H9 (cell line): ENCODE measurements at regions not wholly inside any gene's neighbourhood (a gene's known extent, or its start where the extent isn't known, plus 50 kb on each side); places are given as distances from the start of the nearest gene placed in this dataset.

Source experiments
- DNase-seq: peaks from one replicate; pipeline ENCODE4 v3.0.0-alpha.2; 2017
- H2AFZ ChIP-seq: one replicate; pipeline ENCODE4 v1.6.1; 2013; ENCODE audit warnings: mild to moderate bottlenecking, low read length, control low read depth, moderate library complexity
- H2AK5ac ChIP-seq: 2 replicates; pipeline ENCODE4 v1.6.1; 2013; ENCODE audit warnings: low read length, control low read depth, mixed read lengths; ENCODE audit not compliant: insufficient read length
- H2BK120ac ChIP-seq: one replicate; pipeline ENCODE4 v1.6.1; 2013; ENCODE audit warnings: low read depth, mild to moderate bottlenecking, low read length, control low read depth, inconsistent platforms; ENCODE audit not compliant: poor library complexity, severe bottlenecking
- H2BK12ac ChIP-seq: 2 replicates; pipeline ENCODE4 v1.6.1; 2013; ENCODE audit warnings: low read length, control low read depth, mixed read lengths, low read depth; ENCODE audit not compliant: insufficient read length
- H2BK15ac ChIP-seq: 2 replicates; pipeline ENCODE4 v1.6.1; 2013; ENCODE audit warnings: low read depth, low read length, control low read depth
- H2BK20ac ChIP-seq: one replicate; pipeline ENCODE4 v1.6.1; 2013; ENCODE audit warnings: low read depth, mild to moderate bottlenecking, low read length, control low read depth, inconsistent platforms; ENCODE audit not compliant: poor library complexity, severe bottlenecking
- H2BK5ac ChIP-seq: 2 replicates; pipeline ENCODE4 v1.6.1; 2013; ENCODE audit warnings: low read length, control low read depth, mixed read lengths; ENCODE audit not compliant: insufficient read length
- H3K14ac ChIP-seq: 2 replicates; pipeline ENCODE4 v1.6.1; 2013; ENCODE audit warnings: low read length, control low read depth; ENCODE audit not compliant: insufficient read depth
- H3K18ac ChIP-seq: 2 replicates; pipeline ENCODE4 v1.6.1; 2013; ENCODE audit warnings: low read depth, mild to moderate bottlenecking, mixed read lengths, low read length, control low read depth; ENCODE audit not compliant: insufficient read length
- H3K23ac ChIP-seq: 2 replicates; pipeline ENCODE4 v1.6.1; 2013; ENCODE audit warnings: low read length, control low read depth, mixed read lengths, low read depth; ENCODE audit not compliant: insufficient read length
- H3K23me2 ChIP-seq: 2 replicates; pipeline ENCODE4 v1.6.1; 2013; ENCODE audit warnings: low read depth, mild to moderate bottlenecking, mixed read lengths, low read length, control low read depth; ENCODE audit not compliant: insufficient read length, poor library complexity, severe bottlenecking
- H3K27ac ChIP-seq: 2 replicates; pipeline ENCODE4 v1.5.1; 2013; ENCODE audit warnings: low read length, control low read depth, mixed read lengths, low read depth; ENCODE audit not compliant: insufficient read length
- H3K27me3 ChIP-seq: 2 replicates; pipeline ENCODE4 v1.6.1; 2013; ENCODE audit warnings: low read length, control low read depth, inconsistent platforms; ENCODE audit not compliant: insufficient read depth
- H3K4ac ChIP-seq: 2 replicates; pipeline ENCODE4 v1.6.1; 2013; ENCODE audit warnings: low read depth, mild to moderate bottlenecking, control low read depth, inconsistent platforms, low read length, moderate library complexity
- H3K4me1 ChIP-seq: 2 replicates; pipeline ENCODE4 v1.6.1; 2013; ENCODE audit warnings: low read length, control low read depth, inconsistent platforms; ENCODE audit not compliant: insufficient read depth
- H3K4me2 ChIP-seq: 2 replicates; pipeline ENCODE4 v1.6.1; 2013; ENCODE audit warnings: low read length, control low read depth, mixed read lengths; ENCODE audit not compliant: insufficient read length, insufficient read depth
- H3K56ac ChIP-seq: 2 replicates; pipeline ENCODE4 v1.6.1; 2013; ENCODE audit warnings: low read depth, mild to moderate bottlenecking, mixed read lengths, low read length, control low read depth; ENCODE audit not compliant: insufficient read length
- H3K79me1 ChIP-seq: 2 replicates; pipeline ENCODE4 v1.6.1; 2013; ENCODE audit warnings: low read depth, mild to moderate bottlenecking, moderate library complexity, low read length, control low read depth, inconsistent platforms; ENCODE audit not compliant: insufficient read depth, poor library complexity, severe bottlenecking
- H3K79me2 ChIP-seq: 2 replicates; pipeline ENCODE4 v1.6.1; 2013; ENCODE audit warnings: low read length, control low read depth, inconsistent platforms; ENCODE audit not compliant: insufficient read depth
- H3K9ac ChIP-seq: 2 replicates; pipeline ENCODE4 v1.6.1; 2013; ENCODE audit warnings: low read length, control low read depth, mixed read lengths; ENCODE audit not compliant: insufficient read length; ENCODE audit errors: extremely low read depth
- H3K9me3 ChIP-seq: one replicate; pipeline ENCODE4 v1.6.1; 2013; ENCODE audit warnings: low read depth, low read length, inconsistent platforms; ENCODE audit not compliant: control insufficient read depth
- H3T11ph ChIP-seq: one replicate; pipeline ENCODE4 v1.6.1; 2013; ENCODE audit warnings: mild to moderate bottlenecking, low read length, control low read depth, inconsistent platforms
- H4K20me1 ChIP-seq: one replicate; pipeline ENCODE4 v1.6.1; 2013; ENCODE audit not compliant: control insufficient read depth, insufficient read length, insufficient read depth
- H4K5ac ChIP-seq: 2 replicates; pipeline ENCODE4 v1.6.1; 2013; ENCODE audit warnings: low read depth, mild to moderate bottlenecking, mixed read lengths, low read length, control low read depth; ENCODE audit not compliant: insufficient read length
- H4K8ac ChIP-seq: replicated peaks from 2 replicates; pipeline ENCODE4 v1.6.1; 2013; ENCODE audit warnings: low read length, control low read depth, mixed read lengths, low read depth; ENCODE audit not compliant: insufficient read length
- H4K91ac ChIP-seq: 2 replicates; pipeline ENCODE4 v1.6.1; 2013; ENCODE audit warnings: low read depth, mild to moderate bottlenecking, moderate library complexity, mixed read lengths, low read length, control low read depth; ENCODE audit not compliant: insufficient read length
- H3K27ac Mint-ChIP-seq, 3 experiments: 2 replicates in 2 of 3; 3 replicates in 1 of 3; pipeline ENCODE4 v1.8.0; 2020 to 2021; ENCODE audit warnings: mixed read lengths in 3 of 3, mild to moderate bottlenecking in 1 of 3, moderate library complexity in 1 of 3
- H3K27me3 Mint-ChIP-seq: 2 replicates; pipeline ENCODE4 v1.8.0; 2021; ENCODE audit warnings: low read depth, mild to moderate bottlenecking, moderate library complexity, mixed read lengths
- H3K36me3 Mint-ChIP-seq, 3 experiments: 2 replicates in 2 of 3; 3 replicates in 1 of 3; pipeline ENCODE4 v1.8.0; 2020 to 2021; ENCODE audit warnings: low read depth in 3 of 3, mixed read lengths in 3 of 3; ENCODE audit not compliant: insufficient read depth in 1 of 3
- H3K4me1 Mint-ChIP-seq, 2 experiments: 2 replicates each; pipeline ENCODE4 v1.8.0; 2020; ENCODE audit warnings: mixed read lengths in 2 of 2
- H3K4me3 Mint-ChIP-seq, 2 experiments: 2 replicates in 1 of 2; 3 replicates in 1 of 2; pipeline ENCODE4 v1.8.0; 2020 to 2021; ENCODE audit warnings: mild to moderate bottlenecking in 2 of 2, mixed read lengths in 2 of 2, moderate library complexity in 1 of 2
- H3K9me3 Mint-ChIP-seq, 2 experiments: 2 replicates in 1 of 2; 3 replicates in 1 of 2; pipeline ENCODE4 v1.8.0; 2020; ENCODE audit warnings: mild to moderate bottlenecking in 2 of 2, mixed read lengths in 2 of 2, moderate library complexity in 1 of 2
- WGBS: extraction: QIAGEN DNeasy Blood & Tissue Kit; methylation state at CpG from one replicate; pipeline ENCODE4 v1.1.7; 2013; ENCODE audit warnings: missing lambda C conversion rate, low lambda C conversion rate, mixed read lengths; ENCODE audit not compliant: insufficient read length; ENCODE audit errors: extremely low coverage; 5-methylcytosine and 5-hydroxymethylcytosine counted together
- TF ChIP-seq, protein P1 (sequence below): fragments of 200-600 bp; sonication (generic); conservative IDR thresholded peaks from 3 replicates; pipeline ENCODE4 v1.8.0; 2021; ENCODE audit warnings: antibody characterized with exemption, mild to moderate bottlenecking

DNA sequence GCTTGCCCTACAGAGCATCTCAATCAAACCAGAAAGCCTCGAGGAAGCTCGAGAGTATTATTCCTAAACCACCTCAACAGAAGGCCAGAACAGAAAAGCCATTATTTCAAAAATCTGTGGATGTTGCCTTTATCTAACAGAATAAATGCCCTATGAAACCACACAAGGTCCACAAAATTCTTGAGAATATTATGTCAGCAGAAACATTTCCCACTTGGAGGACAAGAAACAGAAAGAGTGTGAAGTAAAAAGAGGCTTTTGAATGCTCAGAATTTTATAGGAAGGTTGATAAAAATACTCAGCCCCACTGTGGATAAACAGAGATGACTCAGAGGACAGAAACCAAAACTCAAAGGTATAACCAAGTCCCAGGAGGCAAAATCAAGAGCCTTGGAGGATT lies 146.4 kb upstream of the LRRC7 start:
- no peaks in the 10 kb centered on the region for H3K4me1 Mint-ChIP-seq

More for the DNA sequence above, 146.4 kb upstream of the LRRC7 start:
- no peaks in the 10 kb centered on the region for H3K9me3 ChIP-seq
- no peaks in the 10 kb centered on the region for H3K4me1 ChIP-seq
- no peak overlapping the region for H2BK5ac ChIP-seq
- DNase-seq, result no peak
- H4K5ac ChIP-seq, result no peak overlapping the region
- H4K8ac ChIP-seq, result no peak overlapping the region
- no peak overlapping the region for H3K18ac ChIP-seq
- Mint-ChIP-seq H3K9me3 (no peaks in the 10 kb centered on the region; a peak in 1 of 5 replicates), H3K27me3 (no peaks in the 10 kb centered on the region), H3K4me3 (no peak overlapping the region), H3K36me3 (no peaks in the 10 kb centered on the region), H3K27ac (no peak overlapping the region)
- TF ChIP-seq, protein P1, sequence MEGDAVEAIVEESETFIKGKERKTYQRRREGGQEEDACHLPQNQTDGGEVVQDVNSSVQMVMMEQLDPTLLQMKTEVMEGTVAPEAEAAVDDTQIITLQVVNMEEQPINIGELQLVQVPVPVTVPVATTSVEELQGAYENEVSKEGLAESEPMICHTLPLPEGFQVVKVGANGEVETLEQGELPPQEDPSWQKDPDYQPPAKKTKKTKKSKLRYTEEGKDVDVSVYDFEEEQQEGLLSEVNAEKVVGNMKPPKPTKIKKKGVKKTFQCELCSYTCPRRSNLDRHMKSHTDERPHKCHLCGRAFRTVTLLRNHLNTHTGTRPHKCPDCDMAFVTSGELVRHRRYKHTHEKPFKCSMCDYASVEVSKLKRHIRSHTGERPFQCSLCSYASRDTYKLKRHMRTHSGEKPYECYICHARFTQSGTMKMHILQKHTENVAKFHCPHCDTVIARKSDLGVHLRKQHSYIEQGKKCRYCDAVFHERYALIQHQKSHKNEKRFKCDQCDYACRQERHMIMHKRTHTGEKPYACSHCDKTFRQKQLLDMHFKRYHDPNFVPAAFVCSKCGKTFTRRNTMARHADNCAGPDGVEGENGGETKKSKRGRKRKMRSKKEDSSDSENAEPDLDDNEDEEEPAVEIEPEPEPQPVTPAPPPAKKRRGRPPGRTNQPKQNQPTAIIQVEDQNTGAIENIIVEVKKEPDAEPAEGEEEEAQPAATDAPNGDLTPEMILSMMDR, result no peak
- H3K23me2 ChIP-seq, result no peaks in the 10 kb centered on the region
- no peak overlapping the region for H3K4ac ChIP-seq
- no peak overlapping the region for H2BK12ac ChIP-seq
- no peak overlapping the region for H2BK120ac ChIP-seq
- H4K20me1 ChIP-seq, result no peaks in the 10 kb centered on the region
- no peak overlapping the region for H2BK20ac ChIP-seq
- no peak overlapping the region for H3K56ac ChIP-seq
- H3K79me2 ChIP-seq, result no peaks in the 10 kb centered on the region
- H3T11ph ChIP-seq, result no peak overlapping the region
- H3K9ac ChIP-seq, result no peak overlapping the region
- H3K27me3 ChIP-seq, result no peaks in the 10 kb centered on the region
- no peak overlapping the region for H3K23ac ChIP-seq
- no peak overlapping the region for H3K4me2 ChIP-seq
- no peak overlapping the region for H4K91ac ChIP-seq
- no peak overlapping the region for H2BK15ac ChIP-seq
- H3K14ac ChIP-seq, result no peak overlapping the region
- H3K79me1 ChIP-seq, result no peaks in the 10 kb centered on the region
- no peak overlapping the region for H3K27ac ChIP-seq
- no CpG with 5 or more reads among the region's 2 CpGs for WGBS
- H2AFZ ChIP-seq, result no peak overlapping the region
- H2AK5ac ChIP-seq, result no peak overlapping the region
